Heart left ventricle (tissue), 13 donors: ENCODE measurements at regions not wholly inside any gene's neighbourhood (a gene's known extent, or its start where the extent isn't known, plus 50 kb on each side); places are given as distances from the start of the nearest gene placed in this dataset.

Experiments used
- CTCF ChIP-seq, 12 donors: fragments of 200-600 bp; sonication (generic) in 4 of 12; IDR thresholded peaks; one replicate each; pipeline versions ENCODE4 v1.5.0 to v1.8.0; 2018 to 2022; ENCODE audit warnings: antibody characterized with exemption in 12 of 12, mild to moderate bottlenecking in 5 of 12
- POLR2A ChIP-seq, 2 donors: fragments of 450-650 bp; IDR thresholded peaks; one replicate each; pipeline ENCODE4 v1.6.1; 2017; ENCODE audit warnings: antibody characterized with exemption in 2 of 2, mild to moderate bottlenecking in 2 of 2, moderate library complexity in 2 of 2
- donor health status: ischemic (EF 13 %, LVEDD 7.1; RV severe dilation, severe dysfunction).
- donor health status: DM: no; HTN: yes; CAD: no.
- donor health status: DM: no; HTN: no; CAD: no.
- donor health status: ischemic (EF 25% LVEDD 6.9; RV normal size, moderate dysfunction).
- donor health status: ischemic (EF 25% LVEDD 5.7; RV mildly dilated, moderate dysfunction).
- donor health status: ischemic (EF 35%, LVEDD 5.7; RV mildly dilated, moderate dysfunction).
- donor health status: nonischemic (EF 11% LVEDD 7.7; RV severe dilation, severe dysfunction).
- donor health status: DM: yes; HTN: yes; CAD: no.
- donor health status: PGD.
- donor health status: ischemic (EF 29% LVEDD 5.4; RV normal size, mild dysfunction).
- donor health status: nonischemic (EF 23%, LVEDD 6.1; RV moderate dilation, normal function).

GRCh38 chr14:71418532-71419245, 511.4 kb downstream of the PCNX1 start:
- no peak for TF ChIP-seq CTCF (IDR thresholded peaks at IDR 0.05)
- TF ChIP-seq POLR2A (IDR thresholded peaks at IDR 0.05) = no peak
